Inferior parietal cortex (tissue), 1 donor: ENCODE measurements at regions not wholly inside any gene's neighbourhood (a gene's known extent, or its start where the extent isn't known, plus 50 kb on each side); places are given as distances from the start of the nearest gene placed in this dataset.
"Not testable (repeated sequence)": the region's sequence is repeated elsewhere in the genome, so short reads cannot be mapped to it uniquely, and the experiment has no call there.

Source experiments
- DNase-seq: peaks from one replicate; pipeline ENCODE4 v3.0.0-alpha.2; 2016; ENCODE audit errors: extremely low spot score

- no peak for DNase-seq
Measured at GRCh38 chr13:54004026-54004699, 975.5 kb downstream of the OLFM4 start.

GRCh38 chr13:54016542-54016941 is 987.9 kb downstream of the OLFM4 start:
- DNase-seq: no peak

- no peak for DNase-seq
Measured at GRCh38 chr13:54018485-54018884, 989.9 kb downstream of the OLFM4 start.

GRCh38 chr13:54029226-54029625 is 1000.6 kb downstream of the OLFM4 start:
- DNase-seq: no peak

- no peak for DNase-seq
Measured at GRCh38 chr13:54029720-54030119, 1001.1 kb downstream of the OLFM4 start.

GRCh38 chr13:54033323-54033861 is 1004.8 kb downstream of the OLFM4 start:
- no peak for DNase-seq

- DNase-seq: no peak
Measured at GRCh38 chr13:54034047-54034446, 1005.4 kb downstream of the OLFM4 start.

GRCh38 chr13:54057416-54057815 is 1028.8 kb downstream of the OLFM4 start:
- DNase-seq: not testable (repeated sequence)

- not testable (repeated sequence) for DNase-seq
Measured at GRCh38 chr13:54069958-54070357, 1041.3 kb downstream of the OLFM4 start.

- DNase-seq: no peak
Measured at GRCh38 chr13:54077569-54077968, 1049.0 kb downstream of the OLFM4 start.

- no peak for DNase-seq
Measured at GRCh38 chr13:54078271-54078870, 1049.8 kb downstream of the OLFM4 start.

- not testable (repeated sequence) for DNase-seq
Measured at GRCh38 chr13:54082309-54082708, 1053.7 kb downstream of the OLFM4 start.

- DNase-seq: no peak
Measured at GRCh38 chr13:54091884-54092283, 1063.3 kb downstream of the OLFM4 start.

GRCh38 chr13:54092686-54093085 is 1064.1 kb downstream of the OLFM4 start:
- no peak for DNase-seq

- no peak for DNase-seq
Measured at GRCh38 chr13:54110597-54110996, 1082.0 kb downstream of the OLFM4 start.

GRCh38 chr13:54124700-54125099 is 1096.1 kb downstream of the OLFM4 start:
- no peak for DNase-seq

- DNase-seq: not testable (repeated sequence)
Measured at GRCh38 chr13:54130931-54131330, 1102.3 kb downstream of the OLFM4 start.

- not testable (repeated sequence) for DNase-seq
Measured at GRCh38 chr13:54131433-54131832, 1102.8 kb downstream of the OLFM4 start.

GRCh38 chr13:54132127-54132526 is 1103.5 kb downstream of the OLFM4 start:
- not testable (repeated sequence) for DNase-seq

GRCh38 chr13:54132720-54133119 is 1104.1 kb downstream of the OLFM4 start:
- DNase-seq: not testable (repeated sequence)

GRCh38 chr13:54133746-54134145 is 1105.1 kb downstream of the OLFM4 start:
- no peak for DNase-seq

GRCh38 chr13:54144828-54145227 is 1116.2 kb downstream of the OLFM4 start:
- DNase-seq: no peak

- DNase-seq: no peak
Measured at GRCh38 chr13:54150851-54151250, 1122.2 kb downstream of the OLFM4 start.
